DMS53 treated with DMSO at 0.1 percent for 48 hours (cell line): ENCODE measurements at regions not wholly inside any gene's neighbourhood (a gene's known extent, or its start where the extent isn't known, plus 50 kb on each side); places are given as distances from the start of the nearest gene placed in this dataset.

Experiments
- DNase-seq: peaks from one replicate; lab custom pipeline; 2025; ENCODE audit not compliant: unreplicated experiment; lab: John Stamatoyannopoulos, UW

DNA sequence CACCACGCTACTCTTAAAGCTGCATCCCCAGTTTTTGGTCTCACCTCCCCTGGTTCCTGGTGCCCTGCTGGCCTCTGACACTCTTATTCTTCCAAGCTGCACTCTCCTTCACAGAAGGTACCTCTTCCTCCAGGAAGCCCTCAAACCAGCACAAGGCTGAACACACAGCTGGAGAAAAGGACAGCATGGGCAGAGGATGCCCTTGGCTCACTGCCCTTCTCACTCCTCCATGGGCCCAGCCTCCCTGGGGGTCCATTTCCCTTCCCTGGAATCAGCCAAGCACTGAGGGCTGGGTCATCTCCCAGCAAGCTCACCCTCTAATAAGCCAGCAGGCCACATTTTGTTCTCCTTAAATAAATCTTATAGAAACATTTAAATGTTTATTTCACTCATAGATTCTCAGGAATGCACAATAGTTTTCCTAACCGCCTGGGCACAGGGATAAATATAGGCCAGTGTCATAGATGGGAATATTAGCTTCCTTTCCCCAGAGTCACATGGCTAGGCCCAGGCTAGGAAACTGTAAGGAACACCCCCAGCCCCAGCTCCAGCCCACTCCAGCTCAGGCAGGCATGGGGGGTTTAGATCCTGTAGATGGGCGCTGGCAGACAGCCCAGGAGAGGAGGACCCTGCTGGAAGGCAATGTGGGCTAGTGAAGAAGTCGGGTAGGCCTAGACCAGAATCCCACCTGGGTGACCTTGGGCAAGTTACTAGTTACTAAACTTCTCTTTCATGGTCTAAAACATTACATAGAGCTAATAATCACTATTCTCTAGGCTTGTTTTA, 51.5 kb downstream of the IRAG1 start:
- DNase-seq = no peak

GRCh38 chr11:10641177-10641911, 52.2 kb downstream of the IRAG1 start:
- DNase-seq = no peak

- DNase-seq = no peak
Measured at GRCh38 chr11:10640308-10640707, 53.2 kb downstream of the IRAG1 start.

- no peak for DNase-seq
Measured at GRCh38 chr11:10639350-10639749, 54.2 kb downstream of the IRAG1 start.

DNA sequence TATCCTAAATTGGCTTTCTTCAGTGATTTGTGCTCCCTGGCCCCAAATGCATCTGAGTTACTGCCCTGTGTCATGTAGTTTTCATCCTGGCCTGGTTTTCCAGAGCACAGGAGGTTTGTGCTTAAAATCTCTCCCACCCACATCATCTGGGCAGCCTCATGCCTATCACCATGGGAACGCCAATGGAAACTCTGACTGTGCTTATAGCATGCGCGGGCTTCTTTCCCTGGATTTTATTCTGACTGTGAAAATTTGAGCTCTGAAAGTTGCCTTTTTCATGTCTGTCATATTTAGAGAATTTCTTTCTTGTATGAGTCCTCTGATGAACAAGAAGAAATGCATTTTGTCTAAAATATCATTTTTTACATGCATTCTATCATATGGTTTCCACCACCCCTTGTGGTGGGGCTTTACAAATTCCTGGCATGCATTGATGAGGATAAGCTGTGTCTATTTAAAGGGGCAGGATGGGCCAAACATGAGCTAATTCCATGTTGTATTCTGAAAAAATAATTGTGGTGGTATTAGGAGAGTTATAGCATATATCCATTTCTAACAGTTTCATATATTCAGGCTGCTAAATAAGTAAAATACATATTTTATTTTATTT, 55.1 kb downstream of the IRAG1 start:
- no peak for DNase-seq

DNA sequence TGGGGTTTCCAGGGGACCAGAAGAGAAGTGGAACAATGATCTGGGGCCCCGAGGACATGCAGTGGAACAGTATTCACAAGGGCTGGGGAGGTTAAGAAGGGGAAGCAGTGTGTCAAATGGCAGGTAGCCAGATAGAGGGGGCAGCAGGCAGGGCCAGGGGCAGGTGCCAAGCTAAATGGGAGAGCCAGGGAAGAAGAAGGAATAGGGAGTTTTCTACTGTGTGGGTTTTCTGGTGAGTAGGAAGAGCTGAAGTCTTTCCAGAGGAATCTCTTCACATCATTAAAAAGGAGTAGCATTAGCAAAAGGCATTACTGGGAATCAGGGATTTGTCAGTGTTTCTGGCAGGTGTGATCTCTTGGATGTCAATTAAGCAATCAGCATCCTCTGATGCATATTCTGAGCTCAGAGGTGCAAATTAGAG, 55.8 kb downstream of the IRAG1 start:
- DNase-seq = no peak

DNA sequence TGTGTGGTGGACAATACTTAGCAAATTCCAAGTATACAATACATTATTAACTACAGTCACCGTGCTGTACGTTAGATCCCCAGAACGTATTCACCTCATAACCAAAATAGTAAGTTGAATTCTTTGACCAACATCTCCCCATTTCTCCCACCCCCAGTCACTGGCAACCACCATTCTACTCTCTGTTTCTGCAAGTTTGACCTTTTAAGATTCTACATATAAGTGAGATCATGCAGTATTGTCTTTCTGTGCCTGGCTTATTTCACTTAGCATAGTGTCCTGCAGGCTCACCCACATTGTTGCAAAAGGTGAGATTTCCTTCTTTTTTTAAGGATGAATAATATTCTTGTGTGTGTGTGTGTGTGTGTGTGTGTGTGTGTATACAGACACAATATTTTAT, 59.1 kb downstream of the IRAG1 start:
- DNase-seq = no peak

- DNase-seq = no peak
Measured at GRCh38 chr11:10633261-10633660, 60.3 kb downstream of the IRAG1 start.

- no peak for DNase-seq
Measured at GRCh38 chr11:10632483-10632882, 61.1 kb downstream of the IRAG1 start.

- no peak for DNase-seq
Measured at GRCh38 chr11:10631761-10632160, 61.8 kb downstream of the IRAG1 start.

- no peak for DNase-seq
Measured at GRCh38 chr11:10629411-10630002, 61.0 kb upstream of the LYVE1 start.

DNA sequence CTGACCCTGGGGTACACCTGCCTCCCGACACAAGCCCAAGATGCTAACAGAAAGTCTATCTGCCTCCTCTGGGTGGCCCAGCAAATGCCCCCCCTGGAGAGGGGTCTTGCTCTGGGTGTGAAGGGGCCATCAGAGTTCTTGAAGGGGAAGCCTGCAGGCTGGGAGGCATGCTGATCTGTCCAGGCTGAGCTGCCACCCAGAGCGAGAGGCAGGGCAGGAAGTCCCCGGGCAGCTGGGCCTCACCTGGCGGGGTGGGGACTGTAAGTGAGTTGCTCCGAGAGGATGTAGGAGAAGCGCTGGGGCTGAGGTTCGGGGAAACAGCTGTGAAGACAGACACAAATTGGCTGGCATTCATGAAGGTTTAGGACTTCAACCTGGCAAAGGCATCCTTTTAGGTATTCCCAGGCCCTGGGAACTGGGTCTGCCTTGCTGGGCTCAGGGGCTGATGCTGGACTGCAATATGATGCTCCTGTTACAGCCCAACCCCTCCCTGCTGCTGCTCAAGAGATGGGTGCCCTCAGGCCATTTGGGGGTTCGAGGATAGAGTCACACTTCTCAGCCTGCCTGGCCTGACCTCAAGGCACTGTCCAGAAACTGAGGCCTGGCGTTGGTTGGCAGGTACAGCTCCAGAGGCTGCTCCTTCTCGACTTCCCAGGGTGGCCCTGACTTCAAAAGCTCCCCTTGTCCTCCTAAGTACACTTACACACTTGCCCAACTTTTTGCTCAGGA, 60.2 kb upstream of the LYVE1 start:
- DNase-seq = no peak

DNA sequence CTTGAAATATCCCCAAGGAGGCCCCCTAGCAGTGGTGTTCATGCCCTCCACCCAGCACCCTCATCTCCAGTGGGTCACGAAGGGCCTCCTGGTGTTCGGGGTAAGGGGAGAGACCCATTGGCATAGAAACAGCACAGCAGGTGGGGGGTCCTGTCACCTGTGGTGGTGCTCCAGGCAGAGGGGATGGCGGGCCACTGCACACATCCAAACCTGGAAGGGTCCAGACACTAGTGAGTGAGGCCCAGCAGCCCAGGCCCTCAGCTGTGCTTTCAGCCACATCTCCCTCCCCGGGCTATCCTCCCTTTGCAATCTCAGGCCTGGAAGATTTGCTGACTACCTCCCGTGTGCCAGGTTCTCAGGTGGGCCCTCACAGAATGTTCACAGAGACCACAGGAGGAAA, 59.4 kb upstream of the LYVE1 start:
- DNase-seq = no peak

DNA sequence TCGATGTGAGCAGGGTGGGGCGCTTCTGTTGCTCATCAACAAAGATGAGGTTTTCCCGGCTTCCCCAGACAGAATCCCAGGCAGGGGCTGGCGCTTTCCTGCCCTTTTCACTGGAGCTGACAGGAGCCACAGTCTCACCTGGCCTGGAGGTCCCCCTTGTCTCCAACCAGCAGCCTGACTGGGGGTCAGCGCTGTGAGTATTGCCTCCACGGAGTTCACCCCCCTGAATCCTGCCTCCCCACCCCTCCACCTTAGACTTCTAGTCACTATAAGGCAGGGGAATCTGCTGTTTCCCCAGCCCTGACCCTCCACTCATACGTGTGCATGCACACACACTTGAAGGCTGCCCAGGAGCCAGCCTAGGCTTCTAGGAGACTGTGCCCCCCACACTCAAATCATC, 58.8 kb upstream of the LYVE1 start:
- DNase-seq = no peak

- no peak for DNase-seq
Measured at GRCh38 chr11:10625982-10626311, 57.5 kb upstream of the LYVE1 start.

DNA sequence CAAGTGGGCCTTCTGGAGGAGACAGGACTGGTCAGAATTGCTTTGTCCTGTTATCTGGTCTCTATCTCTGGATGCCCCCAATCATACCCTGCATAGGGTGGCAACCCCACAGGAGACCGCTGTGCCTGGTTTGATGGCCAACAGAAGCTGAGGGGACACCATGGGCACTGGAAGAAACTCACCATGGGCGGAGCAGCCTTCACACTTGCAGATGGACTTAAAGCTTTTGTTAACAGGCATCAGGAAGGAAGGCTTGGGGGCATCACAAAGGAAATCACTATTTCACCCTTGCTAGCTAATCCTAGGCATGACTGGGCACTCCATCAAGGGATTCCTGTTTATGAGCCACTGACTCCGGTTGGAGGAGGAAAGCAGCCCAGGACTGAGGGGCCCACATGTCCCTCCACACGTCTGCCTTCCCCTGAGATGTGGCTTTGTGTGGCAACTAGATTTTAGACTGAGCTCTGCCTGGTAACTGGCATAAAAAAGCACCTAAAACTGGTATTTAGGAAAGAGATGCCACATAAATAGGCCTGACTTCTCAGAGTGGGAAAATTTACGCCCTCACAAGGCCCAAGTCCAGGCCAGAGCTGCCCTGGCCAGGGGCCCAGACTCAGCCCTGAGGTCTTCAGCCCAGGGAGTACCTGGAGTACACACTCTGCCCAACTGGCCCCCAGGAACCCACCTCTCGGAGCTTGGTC, 57.0 kb upstream of the LYVE1 start:
- no peak for DNase-seq

DNA sequence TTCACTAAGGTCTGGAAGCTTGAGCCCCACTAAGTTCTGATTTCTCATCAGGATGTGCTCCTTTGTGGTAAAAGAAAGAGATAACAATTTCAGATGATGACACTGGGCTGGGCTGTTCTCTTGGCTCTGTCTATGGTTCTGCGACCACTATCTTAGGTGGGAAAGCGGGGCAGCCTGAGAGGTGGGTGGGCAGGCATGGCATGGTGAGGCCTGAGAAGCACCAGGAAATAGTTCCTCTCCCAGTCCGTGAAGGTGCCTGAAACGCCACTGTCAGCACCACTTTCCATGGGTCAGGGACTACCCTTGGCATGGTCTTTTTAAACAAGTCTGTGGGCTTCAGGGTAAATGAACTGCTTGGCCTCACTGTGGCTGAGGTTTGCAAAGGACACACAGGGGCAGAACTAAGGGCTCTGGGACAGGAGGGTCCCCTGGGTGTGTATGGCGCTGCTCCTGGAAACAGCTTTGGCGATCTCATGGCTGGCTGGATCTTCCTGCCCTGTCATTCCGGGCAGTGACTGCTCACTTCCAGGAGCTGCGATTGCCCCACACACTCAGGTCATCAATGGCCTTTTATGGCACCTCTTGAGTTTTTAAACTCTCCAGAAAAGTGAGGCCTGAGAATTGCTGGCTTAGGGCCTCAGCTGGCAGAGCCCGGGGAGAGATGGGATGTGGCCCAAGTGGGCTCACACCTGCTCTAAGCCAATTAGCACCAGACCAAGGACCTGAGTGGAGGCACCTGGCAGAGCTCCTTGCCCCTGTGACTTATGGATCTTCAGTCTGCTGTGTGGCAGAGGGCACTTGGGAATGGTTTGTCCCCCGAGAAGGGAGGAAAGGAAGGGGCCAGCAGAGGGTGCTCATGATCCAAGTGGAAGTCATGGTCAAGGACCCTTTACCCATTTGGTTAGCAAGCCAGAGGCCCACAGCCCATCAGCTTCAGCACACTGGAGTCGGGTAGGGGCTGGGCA, 55.6 kb upstream of the LYVE1 start:
- peak; percentile 8 for DNase-seq

DNA sequence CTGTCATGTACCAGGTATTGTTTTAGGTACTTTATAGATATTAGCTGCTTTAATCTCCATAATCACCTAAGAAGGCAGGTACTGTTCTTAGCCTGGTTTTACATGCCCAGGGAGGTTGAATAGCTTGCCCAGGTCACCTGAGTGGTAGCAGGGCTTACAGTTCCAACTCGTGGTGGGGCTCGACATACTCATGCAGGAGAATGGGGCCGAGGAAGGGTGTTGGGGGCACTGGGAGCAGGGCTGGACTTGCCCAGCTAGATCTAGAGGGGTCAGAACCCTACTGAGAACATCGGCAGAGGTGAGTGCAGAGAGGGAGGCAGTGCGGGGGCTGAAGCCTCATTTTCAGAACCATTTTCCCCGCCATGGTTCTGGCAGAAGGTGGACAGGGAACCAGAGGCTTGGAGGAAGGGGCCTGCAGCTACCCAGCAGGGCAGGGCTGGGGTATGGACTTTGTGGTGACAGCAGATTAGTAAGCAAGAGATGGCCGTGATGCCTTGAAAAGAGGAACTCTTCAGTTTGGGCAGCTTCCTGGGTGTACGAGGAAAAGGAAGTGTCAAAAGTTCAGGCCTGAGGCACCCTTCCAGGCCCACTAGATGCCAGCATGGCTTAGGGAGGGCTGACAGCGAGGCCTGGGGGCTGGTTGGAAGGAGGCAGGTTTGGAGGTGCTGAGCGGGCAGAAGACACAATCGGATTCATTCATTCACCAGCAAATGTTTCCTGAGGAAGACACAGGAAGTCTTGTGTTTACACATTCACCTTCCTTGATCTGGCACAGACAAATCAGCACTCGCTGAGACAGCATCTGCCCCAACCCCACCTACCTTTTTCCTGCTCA, 54.7 kb upstream of the LYVE1 start:
- no peak for DNase-seq

- DNase-seq = no peak
Measured at GRCh38 chr11:10622108-10622507, 53.6 kb upstream of the LYVE1 start.
